WTC11 (cell line): ENCODE measurements at regions not wholly inside any gene's neighbourhood (a gene's known extent, or its start where the extent isn't known, plus 50 kb on each side); places are given as distances from the start of the nearest gene placed in this dataset.
A peak's percentile ranks its signal among the peaks of the same experiment; 100 is the strongest.

Source experiments
- ATAC-seq: fragments of 200-7000 bp; cut with Tn5 transposase; 2 replicates; pipeline ENCODE4 v1.10.0; 2021; ENCODE audit warnings: mild to moderate bottlenecking, moderate library complexity
- CTCF ChIA-PET: fragments of 300-600 bp; sonication (Branson Sonifier 250); formaldehyde crosslinking; loops from one replicate; lab custom pipeline; 2021; ENCODE audit warnings: antibody characterized with exemption; lab: Charles Lee
- POLR2A ChIA-PET: fragments of 350-600 bp; sonication (Branson Sonifier 250); formaldehyde crosslinking; loops from one replicate; lab custom pipeline; 2021; ENCODE audit warnings: antibody characterized with exemption; lab: Charles Lee
- DNase-seq: peaks from one replicate; pipeline ENCODE4 v3.0.0; 2021; ENCODE audit warnings: low spot score
- H3K27ac Mint-ChIP-seq: 2 replicates; pipeline ENCODE4 v1.8.0; 2021; ENCODE audit warnings: mixed read lengths
- H3K27me3 Mint-ChIP-seq: 2 replicates; pipeline ENCODE4 v1.8.0; 2021; ENCODE audit warnings: low read depth, mild to moderate bottlenecking, moderate library complexity, mixed read lengths
- H3K36me3 Mint-ChIP-seq: 2 replicates; pipeline ENCODE4 v1.8.0; 2021; ENCODE audit warnings: mixed read lengths
- H3K4me1 Mint-ChIP-seq: 2 replicates; pipeline ENCODE4 v1.8.0; 2022; ENCODE audit warnings: mixed read lengths
- H3K4me3 Mint-ChIP-seq: 2 replicates; pipeline ENCODE4 v1.8.0; 2021; ENCODE audit warnings: mild to moderate bottlenecking, moderate library complexity, mixed read lengths
- H3K9me3 Mint-ChIP-seq: 2 replicates; pipeline ENCODE4 v1.8.0; 2021; ENCODE audit warnings: mixed read lengths
- ELF4 ChIP-seq: sonication (generic); formaldehyde crosslinking; IDR thresholded peaks from 2 replicates; pipeline ENCODE4 v1.8.1; 2022; ENCODE audit warnings: low read depth, mild to moderate bottlenecking, moderate library complexity, missing genetic modification reagents
- FOXJ3 ChIP-seq: sonication (generic); formaldehyde crosslinking; IDR thresholded peaks from 2 replicates; pipeline ENCODE4 v1.9.0; 2021; ENCODE audit warnings: missing genetic modification reagents, mild to moderate bottlenecking, borderline replicate concordance
- FOXK1 ChIP-seq: sonication (generic); formaldehyde crosslinking; IDR thresholded peaks from 2 replicates; pipeline ENCODE4 v1.8.0; 2022; ENCODE audit warnings: mild to moderate bottlenecking, moderate library complexity, missing genetic modification reagents
- GTF2I ChIP-seq: fragments of 250-450 bp; sonication (Bioruptor Pico); conservative IDR thresholded peaks from 2 replicates; pipeline ENCODE4 v1.4.0; 2021; ENCODE audit warnings: mild to moderate bottlenecking
- MXD4 ChIP-seq: fragments of 250-450 bp; sonication (Bioruptor Pico); IDR thresholded peaks from 2 replicates; pipeline ENCODE4 v1.8.0; 2021; ENCODE audit warnings: mild to moderate bottlenecking, moderate library complexity, borderline replicate concordance
- NFATC4 ChIP-seq: fragments of 250-450 bp; sonication (Bioruptor Pico); IDR thresholded peaks from 2 replicates; pipeline ENCODE4 v1.9.0; 2021; ENCODE audit warnings: mild to moderate bottlenecking
- SOX15 ChIP-seq: fragments of 250-450 bp; sonication (Bioruptor Pico); IDR thresholded peaks from 2 replicates; pipeline ENCODE4 v1.9.0; 2021; ENCODE audit warnings: mild to moderate bottlenecking
- TEAD4 ChIP-seq: sonication (generic); formaldehyde crosslinking; IDR thresholded peaks from 2 replicates; pipeline ENCODE4 v1.8.0; 2022; ENCODE audit warnings: mild to moderate bottlenecking, missing genetic modification reagents
- ZNF317 ChIP-seq: sonication (generic); formaldehyde crosslinking; IDR thresholded peaks from 2 replicates; pipeline ENCODE4 v1.8.1; 2023; ENCODE audit warnings: low read depth, mild to moderate bottlenecking, moderate library complexity, missing genetic modification reagents, borderline replicate concordance
- ZNF416 ChIP-seq: fragments of 250-450 bp; sonication (Bioruptor Pico); IDR thresholded peaks from 2 replicates; pipeline ENCODE4 v1.9.0; 2021; ENCODE audit warnings: mild to moderate bottlenecking, inconsistent platforms
- TF ChIP-seq, protein P1 (sequence below): sonication (generic); formaldehyde crosslinking; IDR thresholded peaks from 2 replicates; pipeline ENCODE4 v1.8.0; 2022; ENCODE audit warnings: mild to moderate bottlenecking, missing genetic modification reagents
- TF ChIP-seq, protein P2 (sequence below): fragments of 250-450 bp; sonication (Bioruptor Pico); IDR thresholded peaks from 2 replicates; pipeline ENCODE4 v1.9.0; 2021; ENCODE audit warnings: moderate library complexity, mild to moderate bottlenecking, inconsistent platforms, borderline replicate concordance
- TF ChIP-seq, protein P3 (sequence below): sonication (generic); formaldehyde crosslinking; IDR thresholded peaks from 2 replicates; pipeline ENCODE4 v1.8.1; 2023; ENCODE audit warnings: mild to moderate bottlenecking, missing genetic modification reagents, moderate library complexity
- TF ChIP-seq, protein P4 (sequence below): sonication (generic); formaldehyde crosslinking; IDR thresholded peaks from 2 replicates; pipeline ENCODE4 v1.8.1; 2022; ENCODE audit warnings: mild to moderate bottlenecking, missing genetic modification reagents, moderate library complexity, borderline replicate concordance
- TF ChIP-seq, protein P5 (sequence below): sonication (generic); formaldehyde crosslinking; IDR thresholded peaks from 2 replicates; pipeline ENCODE4 v1.8.1; 2023; ENCODE audit warnings: mild to moderate bottlenecking, missing genetic modification reagents, moderate library complexity
- TF ChIP-seq, protein P6 (sequence below): sonication (generic); formaldehyde crosslinking; IDR thresholded peaks from 2 replicates; pipeline ENCODE4 v1.8.1; 2022; ENCODE audit warnings: low read depth, mild to moderate bottlenecking, moderate library complexity, missing genetic modification reagents, borderline replicate concordance
- TF ChIP-seq, protein P7 (sequence below): sonication (generic); formaldehyde crosslinking; IDR thresholded peaks from 2 replicates; pipeline ENCODE4 v1.8.1; 2023; ENCODE audit warnings: mild to moderate bottlenecking, missing genetic modification reagents

DNA sequence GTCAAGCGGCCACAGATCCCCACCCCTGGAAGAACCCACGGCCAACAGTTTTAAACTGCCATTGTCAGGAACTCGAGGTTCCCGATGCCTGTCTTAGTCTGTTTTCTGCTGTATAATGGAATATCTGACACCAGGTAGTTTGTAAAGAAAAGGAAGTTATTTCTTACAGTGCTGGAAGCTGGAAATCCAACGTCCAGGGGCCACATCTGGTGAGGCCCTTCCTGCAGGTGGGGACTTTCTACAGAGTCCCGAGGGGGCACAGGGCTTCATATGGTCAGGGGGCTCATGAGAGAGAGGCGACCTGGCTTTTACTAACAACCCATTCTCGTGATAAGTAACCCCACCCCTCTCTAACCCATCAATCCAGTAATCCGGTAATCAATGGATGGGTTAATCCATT lies 501.6 kb upstream of the MYT1L start (continued):
- TF ChIP-seq, protein P1, sequence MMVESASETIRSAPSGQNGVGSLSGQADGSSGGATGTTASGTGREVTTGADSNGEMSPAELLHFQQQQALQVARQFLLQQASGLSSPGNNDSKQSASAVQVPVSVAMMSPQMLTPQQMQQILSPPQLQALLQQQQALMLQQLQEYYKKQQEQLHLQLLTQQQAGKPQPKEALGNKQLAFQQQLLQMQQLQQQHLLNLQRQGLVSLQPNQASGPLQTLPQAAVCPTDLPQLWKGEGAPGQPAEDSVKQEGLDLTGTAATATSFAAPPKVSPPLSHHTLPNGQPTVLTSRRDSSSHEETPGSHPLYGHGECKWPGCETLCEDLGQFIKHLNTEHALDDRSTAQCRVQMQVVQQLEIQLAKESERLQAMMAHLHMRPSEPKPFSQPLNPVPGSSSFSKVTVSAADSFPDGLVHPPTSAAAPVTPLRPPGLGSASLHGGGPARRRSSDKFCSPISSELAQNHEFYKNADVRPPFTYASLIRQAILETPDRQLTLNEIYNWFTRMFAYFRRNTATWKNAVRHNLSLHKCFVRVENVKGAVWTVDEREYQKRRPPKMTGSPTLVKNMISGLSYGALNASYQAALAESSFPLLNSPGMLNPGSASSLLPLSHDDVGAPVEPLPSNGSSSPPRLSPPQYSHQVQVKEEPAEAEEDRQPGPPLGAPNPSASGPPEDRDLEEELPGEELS: no peak

DNA sequence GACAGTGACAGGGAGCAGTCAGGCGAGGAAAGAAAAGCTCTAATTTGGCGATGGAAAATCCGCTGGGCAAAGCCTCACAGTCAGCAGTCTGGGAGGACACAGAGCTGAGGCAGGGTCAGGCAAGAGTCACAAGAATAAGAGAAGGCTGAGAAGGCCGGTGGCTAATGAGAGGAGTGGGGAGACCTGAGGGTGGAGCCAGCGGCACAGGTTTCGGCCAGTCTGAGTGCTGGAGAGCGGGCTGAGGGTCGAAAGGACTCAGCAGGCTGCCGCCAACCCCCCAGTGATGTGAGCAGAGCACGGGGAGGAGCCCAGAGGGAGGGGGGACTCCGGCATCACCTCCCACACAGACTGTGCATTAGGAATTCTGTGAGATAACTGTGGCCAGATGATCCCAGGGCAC lies 500.6 kb upstream of the MYT1L start:
- Mint-ChIP-seq H3K27me3 (no peaks in the 10 kb centered on the region; the same call in 1 of the 2 replicates), H3K4me1 (peaks cover 6% of the 10 kb centered on the region)
- TF ChIP-seq, protein P2, sequence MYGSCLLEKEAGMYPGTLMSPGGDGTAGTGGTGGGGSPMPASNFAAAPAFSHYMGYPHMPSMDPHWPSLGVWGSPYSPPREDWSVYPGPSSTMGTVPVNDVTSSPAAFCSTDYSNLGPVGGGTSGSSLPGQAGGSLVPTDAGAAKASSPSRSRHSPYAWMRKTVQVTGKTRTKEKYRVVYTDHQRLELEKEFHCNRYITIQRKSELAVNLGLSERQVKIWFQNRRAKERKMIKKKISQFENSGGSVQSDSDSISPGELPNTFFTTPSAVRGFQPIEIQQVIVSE (CRISPR knock-in tag): no peak
- TF ChIP-seq MXD4 (CRISPR knock-in tag): no peak
- TF ChIP-seq, all 79 proteins: peak for 0
- 0 out of 2 replicates have a peak, but pooled peaks cover 3% of the 10 kb centered on the region for H3K36me3 Mint-ChIP-seq
- ATAC-seq (peak; percentile 94), DNase-seq (peak; percentile 24)
- peaks cover 13% of the 10 kb centered on the region for H3K9me3 Mint-ChIP-seq
- POLR2A ChIA-PET: no interaction called here
- H3K4me3 Mint-ChIP-seq: no peak overlapping the region
- no peak overlapping the region for H3K27ac Mint-ChIP-seq
- CTCF ChIA-PET: interaction anchor here (1.8 kb wide), 1 partner anchor 13 kb away, joined by 6 read pairs; no protein-coding TSS in a partner anchor

DNA sequence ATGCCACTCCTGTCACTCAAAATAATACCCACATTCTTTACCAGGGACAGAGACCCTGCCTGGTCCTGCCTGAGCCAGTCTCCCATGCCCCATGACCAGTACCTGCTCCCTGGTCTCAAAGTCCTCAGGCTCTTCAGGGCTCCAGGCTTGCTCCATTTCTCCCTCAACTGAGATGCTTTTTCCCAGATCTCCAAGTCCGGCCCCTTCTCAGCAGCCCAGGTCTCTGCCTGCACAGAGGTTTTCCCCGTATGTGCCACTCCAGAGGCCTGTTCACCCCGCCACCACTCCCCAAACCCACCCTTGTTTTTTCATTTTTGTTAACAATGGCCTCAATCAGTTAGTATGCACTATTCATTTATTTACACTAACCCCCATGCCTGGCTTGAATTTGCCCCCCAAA lies 499.5 kb upstream of the MYT1L start:
- no peak overlapping the region for H3K27ac Mint-ChIP-seq
- H3K27me3 Mint-ChIP-seq: no peaks in the 10 kb centered on the region; the same call in 1 of the 2 replicates
- TF ChIP-seq, protein P3, sequence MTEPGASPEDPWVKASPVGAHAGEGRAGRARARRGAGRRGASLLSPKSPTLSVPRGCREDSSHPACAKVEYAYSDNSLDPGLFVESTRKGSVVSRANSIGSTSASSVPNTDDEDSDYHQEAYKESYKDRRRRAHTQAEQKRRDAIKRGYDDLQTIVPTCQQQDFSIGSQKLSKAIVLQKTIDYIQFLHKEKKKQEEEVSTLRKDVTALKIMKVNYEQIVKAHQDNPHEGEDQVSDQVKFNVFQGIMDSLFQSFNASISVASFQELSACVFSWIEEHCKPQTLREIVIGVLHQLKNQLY (CRISPR knock-in tag): no peak
- no peak for TF ChIP-seq FOXJ3 (CRISPR knock-in tag)
- no peak for TF ChIP-seq ZNF317
- TF ChIP-seq ZNF416: no peak
- TF ChIP-seq, protein P4, sequence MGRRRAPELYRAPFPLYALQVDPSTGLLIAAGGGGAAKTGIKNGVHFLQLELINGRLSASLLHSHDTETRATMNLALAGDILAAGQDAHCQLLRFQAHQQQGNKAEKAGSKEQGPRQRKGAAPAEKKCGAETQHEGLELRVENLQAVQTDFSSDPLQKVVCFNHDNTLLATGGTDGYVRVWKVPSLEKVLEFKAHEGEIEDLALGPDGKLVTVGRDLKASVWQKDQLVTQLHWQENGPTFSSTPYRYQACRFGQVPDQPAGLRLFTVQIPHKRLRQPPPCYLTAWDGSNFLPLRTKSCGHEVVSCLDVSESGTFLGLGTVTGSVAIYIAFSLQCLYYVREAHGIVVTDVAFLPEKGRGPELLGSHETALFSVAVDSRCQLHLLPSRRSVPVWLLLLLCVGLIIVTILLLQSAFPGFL (CRISPR knock-in tag): no peak
- TF ChIP-seq, protein P5, sequence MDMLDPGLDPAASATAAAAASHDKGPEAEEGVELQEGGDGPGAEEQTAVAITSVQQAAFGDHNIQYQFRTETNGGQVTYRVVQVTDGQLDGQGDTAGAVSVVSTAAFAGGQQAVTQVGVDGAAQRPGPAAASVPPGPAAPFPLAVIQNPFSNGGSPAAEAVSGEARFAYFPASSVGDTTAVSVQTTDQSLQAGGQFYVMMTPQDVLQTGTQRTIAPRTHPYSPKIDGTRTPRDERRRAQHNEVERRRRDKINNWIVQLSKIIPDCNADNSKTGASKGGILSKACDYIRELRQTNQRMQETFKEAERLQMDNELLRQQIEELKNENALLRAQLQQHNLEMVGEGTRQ: no peak
- TF ChIP-seq, protein P2 (CRISPR knock-in tag): no peak
- no peak for TF ChIP-seq SOX15
- no peak for TF ChIP-seq NFATC4 (CRISPR knock-in tag)
- CTCF ChIA-PET: no interaction called here
- H3K36me3 Mint-ChIP-seq: 0 out of 2 replicates have a peak, but pooled peaks cover 3% of the 10 kb centered on the region
- H3K4me1 Mint-ChIP-seq: peaks cover 6% of the 10 kb centered on the region
- no peak overlapping the region for H3K4me3 Mint-ChIP-seq
- POLR2A ChIA-PET: no interaction called here
- peaks cover 13% of the 10 kb centered on the region for H3K9me3 Mint-ChIP-seq
- ATAC-seq: no peak
- DNase-seq: no peak

DNA sequence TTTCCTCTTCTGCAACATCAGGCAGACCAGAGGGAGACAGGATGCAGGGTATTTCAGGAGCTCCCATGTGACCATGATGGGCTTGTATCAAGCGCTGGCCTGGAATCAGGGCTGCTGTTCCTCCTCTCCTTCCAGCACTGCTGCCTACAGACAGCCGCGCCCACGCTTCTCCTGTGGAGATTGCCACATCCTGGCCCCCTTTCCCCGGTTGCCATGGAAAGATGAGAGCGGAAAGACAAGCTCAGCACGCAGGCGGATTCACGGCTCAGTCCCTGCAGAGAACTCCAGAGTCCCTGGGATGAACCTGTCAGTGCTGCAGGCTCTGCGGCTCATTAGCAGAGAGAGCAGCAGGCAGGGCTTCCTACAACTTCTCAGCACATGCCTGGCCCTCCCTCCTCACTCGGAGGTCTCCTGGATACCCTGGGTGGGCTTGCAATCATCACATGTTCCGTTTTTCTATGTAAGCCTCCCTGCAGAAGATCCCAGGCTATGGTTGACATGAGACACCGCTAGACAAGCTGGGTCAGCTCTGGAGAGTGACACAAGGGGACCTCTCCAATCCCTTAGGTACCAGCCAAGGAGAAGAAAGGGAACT lies 497.8 kb upstream of the MYT1L start:
- POLR2A ChIA-PET: no interaction called here

More for the DNA sequence above, 497.8 kb upstream of the MYT1L start:
- TF ChIP-seq GTF2I (CRISPR knock-in tag) (no peak), MXD4 (CRISPR knock-in tag) (no peak), ELF4 (CRISPR knock-in tag) (no peak), NFATC4 (CRISPR knock-in tag) (no peak), TEAD4 (CRISPR knock-in tag) (no peak), FOXK1 (CRISPR knock-in tag) (no peak)
- TF ChIP-seq, protein P6, sequence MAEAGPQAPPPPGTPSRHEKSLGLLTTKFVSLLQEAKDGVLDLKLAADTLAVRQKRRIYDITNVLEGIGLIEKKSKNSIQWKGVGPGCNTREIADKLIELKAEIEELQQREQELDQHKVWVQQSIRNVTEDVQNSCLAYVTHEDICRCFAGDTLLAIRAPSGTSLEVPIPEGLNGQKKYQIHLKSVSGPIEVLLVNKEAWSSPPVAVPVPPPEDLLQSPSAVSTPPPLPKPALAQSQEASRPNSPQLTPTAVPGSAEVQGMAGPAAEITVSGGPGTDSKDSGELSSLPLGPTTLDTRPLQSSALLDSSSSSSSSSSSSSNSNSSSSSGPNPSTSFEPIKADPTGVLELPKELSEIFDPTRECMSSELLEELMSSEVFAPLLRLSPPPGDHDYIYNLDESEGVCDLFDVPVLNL (CRISPR knock-in tag): no peak
- TF ChIP-seq, protein P7, sequence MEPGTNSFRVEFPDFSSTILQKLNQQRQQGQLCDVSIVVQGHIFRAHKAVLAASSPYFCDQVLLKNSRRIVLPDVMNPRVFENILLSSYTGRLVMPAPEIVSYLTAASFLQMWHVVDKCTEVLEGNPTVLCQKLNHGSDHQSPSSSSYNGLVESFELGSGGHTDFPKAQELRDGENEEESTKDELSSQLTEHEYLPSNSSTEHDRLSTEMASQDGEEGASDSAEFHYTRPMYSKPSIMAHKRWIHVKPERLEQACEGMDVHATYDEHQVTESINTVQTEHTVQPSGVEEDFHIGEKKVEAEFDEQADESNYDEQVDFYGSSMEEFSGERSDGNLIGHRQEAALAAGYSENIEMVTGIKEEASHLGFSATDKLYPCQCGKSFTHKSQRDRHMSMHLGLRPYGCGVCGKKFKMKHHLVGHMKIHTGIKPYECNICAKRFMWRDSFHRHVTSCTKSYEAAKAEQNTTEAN (CRISPR knock-in tag): no peak
- H3K27me3 Mint-ChIP-seq: no peaks in the 10 kb centered on the region; the same call in none of the 2 replicates
- H3K36me3 Mint-ChIP-seq: peaks cover 5% of the 10 kb centered on the region; the same call in 1 of the 2 replicates
- no peak for ATAC-seq
- DNase-seq: no peak
- H3K4me3 Mint-ChIP-seq: no peak overlapping the region
- CTCF ChIA-PET: no interaction called here
- no peak overlapping the region for H3K27ac Mint-ChIP-seq
- peaks cover 6% of the 10 kb centered on the region for H3K4me1 Mint-ChIP-seq
- peaks cover 21% of the 10 kb centered on the region for H3K9me3 Mint-ChIP-seq
